IPS-NIHi11 (cell line): ENCODE measurements at regions not wholly inside any gene's neighbourhood (a gene's known extent, or its start where the extent isn't known, plus 50 kb on each side); places are given as distances from the start of the nearest gene placed in this dataset.
A peak's percentile ranks its signal among the peaks of the same experiment; 100 is the strongest.
"Not testable (repeated sequence)": the region's sequence is repeated elsewhere in the genome, so short reads cannot be mapped to it uniquely, and the experiment has no call there.

ENCODE experiments used
- DNase-seq: peaks from one replicate; pipeline ENCODE4 v3.0.0; 2012; ENCODE audit warnings: mixed read lengths, low spot score

DNA sequence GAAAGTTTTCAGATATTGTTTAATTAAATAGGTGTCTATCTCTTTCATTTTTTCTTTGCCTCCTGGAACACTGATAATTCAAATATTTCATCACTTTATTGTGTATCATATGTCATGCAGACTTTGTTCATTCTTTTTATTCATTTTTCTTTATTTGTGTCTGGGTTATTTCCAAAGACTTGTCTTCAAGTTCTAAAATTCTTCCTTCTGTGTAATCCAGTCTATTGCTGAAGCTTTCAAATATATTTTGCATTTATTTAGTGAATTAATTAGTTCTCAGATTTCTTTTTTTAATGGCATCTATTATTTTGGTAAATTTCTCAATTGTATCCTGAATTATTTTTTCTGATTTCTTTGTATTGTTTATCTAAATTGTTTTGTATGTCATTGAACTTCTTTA is 70.1 kb downstream of the ZNF330 start:
- DNase-seq: no peak

DNA sequence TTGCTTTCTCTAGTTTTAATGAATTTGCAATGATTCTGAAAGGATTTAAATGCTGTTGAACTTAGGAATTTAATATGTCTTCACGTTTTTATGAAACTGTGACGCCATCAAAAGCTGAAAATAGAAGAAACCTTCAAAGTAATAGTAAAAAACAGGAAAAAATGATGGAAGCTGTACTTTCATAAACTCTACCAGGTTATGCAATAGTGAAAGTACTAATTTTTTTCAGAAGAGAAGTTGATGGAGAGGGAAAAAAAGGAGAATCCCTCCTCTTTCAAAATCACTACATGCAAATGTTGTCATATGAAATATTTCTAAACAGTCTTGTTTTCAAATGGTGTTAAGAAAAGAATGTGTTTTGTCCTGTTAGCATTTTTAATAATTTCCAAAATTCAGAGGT is 73.6 kb downstream of the ZNF330 start:
- no peak for DNase-seq

DNA sequence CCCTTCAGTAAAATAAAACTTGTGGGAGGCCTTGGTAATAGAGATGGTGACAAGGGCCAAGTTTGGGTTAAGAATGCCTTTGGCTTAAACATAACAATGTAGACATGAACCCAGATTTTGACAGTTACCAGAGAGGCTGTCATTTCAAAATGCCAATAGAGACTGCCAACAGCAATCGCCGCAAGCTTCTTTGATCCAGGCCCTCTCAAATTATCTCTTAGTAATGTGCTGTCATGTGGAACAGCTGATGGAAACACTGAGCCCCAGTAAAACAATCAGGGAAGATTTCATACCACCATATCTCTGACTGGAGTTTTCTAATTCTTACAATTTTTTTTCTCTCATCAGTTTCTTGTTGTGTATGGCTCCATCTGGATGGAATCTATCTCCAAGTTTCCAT is 80.5 kb downstream of the ZNF330 start:
- no peak for DNase-seq

DNA sequence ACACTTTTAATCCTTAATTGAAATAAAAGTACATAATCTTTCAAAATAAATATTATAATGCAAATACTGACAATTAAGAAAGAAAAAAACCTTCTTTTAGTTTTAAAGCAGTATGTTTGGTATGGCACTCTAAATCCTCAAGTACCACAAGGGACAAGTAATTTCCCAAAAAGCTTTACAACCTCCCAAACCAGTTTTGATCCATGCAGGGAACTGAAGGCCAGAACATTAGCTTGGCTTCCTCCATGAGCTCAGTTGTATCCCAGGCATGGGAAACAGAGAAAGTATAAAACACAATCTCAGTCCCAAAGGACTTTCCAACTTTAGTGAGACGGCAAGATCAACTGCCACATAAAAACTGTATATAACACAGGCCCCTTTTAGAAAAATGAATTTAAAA is 82.2 kb downstream of the ZNF330 start:
- no peak for DNase-seq

DNA sequence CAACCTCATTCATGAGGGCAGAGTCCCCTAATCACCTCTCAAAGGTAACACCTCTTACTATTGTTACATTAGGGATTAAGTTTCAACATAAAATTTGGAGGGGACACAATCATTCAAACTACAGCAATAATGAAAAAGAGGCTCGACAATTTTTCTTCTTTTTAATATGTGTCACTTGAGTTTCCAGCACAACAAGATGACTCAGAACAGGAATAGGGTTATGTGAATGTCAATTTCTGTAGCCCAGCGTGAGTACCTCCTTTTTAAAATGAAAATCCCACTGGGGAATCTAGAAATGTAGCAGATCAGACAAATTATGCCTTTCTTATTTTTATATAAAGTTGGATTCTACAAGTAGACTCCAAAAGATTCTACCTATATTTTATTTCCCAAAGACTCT is 83.7 kb downstream of the ZNF330 start:
- DNase-seq: no peak

DNA sequence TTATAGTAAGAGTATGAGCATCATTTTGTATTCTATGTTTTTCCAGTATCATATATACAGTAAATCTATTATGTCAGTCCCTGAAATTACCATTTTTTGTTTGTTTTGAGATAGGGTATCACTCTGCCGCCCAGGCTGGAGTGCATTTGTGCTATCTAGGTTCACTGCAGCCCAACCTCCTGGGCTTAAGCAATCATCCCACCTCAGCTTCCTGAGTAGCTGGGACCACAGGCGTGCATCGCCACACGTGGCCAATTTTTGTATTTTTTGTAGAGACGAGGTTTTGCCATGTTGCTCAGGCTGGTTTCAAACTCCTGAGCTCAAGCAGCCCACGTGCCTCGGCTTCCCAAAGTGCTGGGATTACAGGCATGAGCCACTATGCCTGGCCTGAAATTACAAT is 85.6 kb downstream of the ZNF330 start:
- no peak for DNase-seq

DNA sequence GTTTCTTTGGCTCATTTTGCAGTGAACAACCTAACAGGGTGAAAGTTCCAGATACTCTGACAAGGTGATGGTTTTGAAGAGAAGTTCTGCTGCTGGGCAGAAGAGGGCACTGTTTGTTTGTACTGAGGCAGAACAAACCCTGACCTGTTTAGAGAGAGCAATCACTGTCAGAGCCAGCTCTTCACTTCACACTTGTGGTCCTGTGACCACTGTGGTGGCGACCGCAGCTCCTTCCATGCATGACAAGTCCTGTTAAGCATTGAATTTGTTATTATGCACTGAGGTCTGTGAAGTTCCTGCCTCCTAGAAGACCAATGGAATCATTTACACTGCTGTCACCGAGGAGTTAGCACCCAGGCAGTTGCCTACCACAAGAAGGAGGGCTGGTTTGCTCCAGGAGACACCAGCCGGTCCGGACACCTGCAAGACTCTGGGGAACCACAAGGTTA is 86.6 kb downstream of the ZNF330 start:
- DNase-seq: peak; percentile 71

DNA sequence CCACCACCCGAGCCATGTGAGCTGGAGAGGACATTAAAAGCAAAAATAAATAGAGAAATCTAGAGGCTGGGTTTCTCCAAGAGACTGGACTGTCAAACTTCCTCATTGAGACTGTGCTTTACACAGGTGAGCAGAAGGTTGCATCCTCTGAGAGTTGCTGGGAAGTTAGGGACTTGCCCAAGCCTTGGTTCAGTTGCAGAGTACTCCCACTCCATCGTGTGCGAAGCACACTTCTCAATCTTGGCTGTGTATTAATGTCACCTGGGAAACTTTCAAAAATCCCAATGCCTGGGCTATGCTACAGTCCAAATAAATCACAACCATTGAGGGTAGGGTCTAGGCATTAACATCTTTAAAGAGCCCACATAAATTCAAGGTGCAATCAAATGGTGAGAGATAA is 89.2 kb downstream of the ZNF330 start:
- DNase-seq: no peak

DNA sequence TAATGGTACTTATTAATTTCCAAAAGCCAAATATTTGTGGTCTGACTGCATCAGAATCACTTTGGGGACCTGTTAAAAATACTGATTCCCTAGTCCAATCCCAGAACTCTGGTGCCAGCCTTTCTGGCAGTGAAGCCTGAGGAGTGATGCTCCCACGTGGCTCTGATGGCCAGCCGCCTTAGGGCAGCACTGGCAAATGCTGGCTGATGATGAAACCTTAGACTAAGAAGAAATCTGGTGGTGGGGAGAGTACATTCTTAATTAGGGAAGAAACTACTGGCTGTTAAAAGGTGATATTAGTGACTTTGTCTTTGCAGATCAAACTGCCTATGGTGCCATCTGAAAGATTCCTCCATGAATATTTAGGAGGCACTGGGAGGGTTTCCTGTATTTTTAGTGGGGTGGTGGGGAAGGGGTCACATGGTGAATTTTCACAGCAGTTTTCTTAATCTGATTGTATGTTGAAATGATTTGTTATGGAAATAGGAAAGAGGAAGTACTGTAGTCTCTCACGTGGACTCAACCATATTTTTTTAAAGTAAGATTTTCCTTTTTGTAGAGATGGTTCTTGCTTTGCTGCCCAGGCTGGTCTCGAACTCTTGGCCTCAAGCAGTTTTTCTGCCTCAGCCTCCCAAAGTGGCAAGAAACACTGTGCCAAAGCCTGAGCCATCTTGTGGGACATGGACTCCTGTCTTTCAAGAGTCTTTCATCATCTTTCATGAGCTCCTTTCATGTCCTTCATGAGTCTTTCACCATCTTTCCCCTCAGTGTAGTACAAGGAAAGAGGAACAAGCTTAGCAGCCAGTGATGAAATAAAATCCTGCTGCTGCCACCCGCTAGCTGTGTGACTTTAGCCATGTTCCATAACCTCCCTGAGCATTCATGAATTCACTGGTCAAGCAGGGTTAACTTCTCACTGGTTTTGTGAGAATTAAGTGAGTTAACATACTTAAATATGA is 90.8 kb downstream of the ZNF330 start:
- no peak for DNase-seq

DNA sequence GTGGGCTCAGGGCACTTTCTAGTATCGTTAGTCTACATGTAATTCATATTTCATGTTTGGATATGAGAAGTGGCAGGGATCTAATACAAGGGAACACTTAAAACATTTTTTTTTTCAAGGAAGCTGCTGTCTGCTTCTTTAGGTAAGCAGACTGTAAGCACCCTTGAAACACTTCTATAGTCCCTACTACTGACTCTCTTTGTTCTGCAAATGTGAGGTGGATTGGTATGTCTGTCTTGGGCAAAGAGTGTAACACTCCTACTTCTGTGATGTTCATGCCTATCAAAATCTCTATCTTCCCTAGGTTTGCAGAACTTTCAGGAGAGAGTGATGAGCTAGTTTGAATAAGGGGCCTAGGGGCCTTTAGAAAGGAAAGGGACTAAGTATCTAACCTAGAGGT is 93.9 kb downstream of the ZNF330 start:
- peak; percentile 10 for DNase-seq

DNA sequence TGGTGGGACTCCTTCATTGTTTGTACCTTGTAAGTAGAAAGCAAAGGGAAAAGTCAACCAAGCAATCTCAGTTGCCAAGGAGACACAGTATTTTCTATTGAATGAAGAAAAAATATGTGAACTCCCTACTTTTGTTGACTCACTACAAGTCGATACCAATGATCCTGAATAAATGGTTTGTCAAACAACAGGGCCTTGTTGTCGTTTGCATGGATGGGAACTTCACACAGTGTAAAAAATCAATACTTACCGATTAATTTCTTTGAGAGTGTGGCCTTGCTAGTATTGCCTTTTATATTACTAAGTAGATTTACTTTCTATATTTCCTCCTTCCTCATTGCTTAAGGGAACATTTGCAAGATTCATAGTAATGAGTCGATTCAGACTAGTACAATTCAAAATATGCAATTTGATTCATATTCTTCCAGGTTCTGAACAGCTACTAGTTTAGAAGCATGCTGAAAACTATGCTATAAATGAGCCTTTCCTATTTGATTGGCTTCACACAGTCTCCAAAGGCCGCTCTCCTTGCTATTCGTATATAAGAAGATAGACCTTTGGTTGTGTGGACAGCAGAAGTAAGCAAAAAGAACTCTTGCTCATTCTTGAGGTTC is 108.0 kb downstream of the ZNF330 start:
- no peak for DNase-seq

DNA sequence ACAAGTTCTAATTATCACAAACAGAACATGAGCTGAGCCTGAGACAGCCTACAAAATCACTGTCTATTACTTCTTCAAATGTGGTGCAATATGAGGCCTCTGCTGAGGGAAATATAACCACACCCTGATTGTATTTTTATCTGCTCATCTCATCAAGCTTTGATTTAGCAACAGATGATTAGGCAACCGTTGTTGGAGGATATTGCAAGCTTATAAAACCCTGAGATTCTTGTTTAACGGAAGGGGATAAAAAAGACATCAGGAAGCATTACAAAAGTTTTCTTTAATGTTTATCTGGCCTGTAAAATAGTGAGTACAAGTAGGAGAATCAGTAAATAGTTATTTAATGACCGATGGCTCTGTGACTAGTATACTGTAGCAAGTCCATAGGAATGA is 108.5 kb downstream of the ZNF330 start:
- DNase-seq: no peak

DNA sequence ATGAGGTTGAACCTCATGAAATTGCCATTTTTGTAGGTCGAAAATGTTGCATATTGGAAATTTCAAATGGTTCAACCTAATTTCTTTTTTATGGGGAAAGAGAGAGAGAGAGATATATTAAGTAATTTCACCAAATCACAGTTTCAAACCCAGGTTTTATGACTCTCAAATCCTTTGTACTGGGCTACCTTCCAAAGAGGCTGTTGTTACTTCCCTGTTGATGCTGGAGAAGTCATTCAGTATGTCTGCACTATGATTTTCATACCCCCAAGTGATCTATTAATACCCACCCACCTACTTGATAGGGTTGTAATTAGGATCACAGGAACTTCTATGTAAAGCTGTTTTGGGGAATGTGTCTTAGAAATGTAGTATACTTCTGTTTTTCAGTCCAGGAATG is 109.9 kb downstream of the ZNF330 start:
- no peak for DNase-seq

DNA sequence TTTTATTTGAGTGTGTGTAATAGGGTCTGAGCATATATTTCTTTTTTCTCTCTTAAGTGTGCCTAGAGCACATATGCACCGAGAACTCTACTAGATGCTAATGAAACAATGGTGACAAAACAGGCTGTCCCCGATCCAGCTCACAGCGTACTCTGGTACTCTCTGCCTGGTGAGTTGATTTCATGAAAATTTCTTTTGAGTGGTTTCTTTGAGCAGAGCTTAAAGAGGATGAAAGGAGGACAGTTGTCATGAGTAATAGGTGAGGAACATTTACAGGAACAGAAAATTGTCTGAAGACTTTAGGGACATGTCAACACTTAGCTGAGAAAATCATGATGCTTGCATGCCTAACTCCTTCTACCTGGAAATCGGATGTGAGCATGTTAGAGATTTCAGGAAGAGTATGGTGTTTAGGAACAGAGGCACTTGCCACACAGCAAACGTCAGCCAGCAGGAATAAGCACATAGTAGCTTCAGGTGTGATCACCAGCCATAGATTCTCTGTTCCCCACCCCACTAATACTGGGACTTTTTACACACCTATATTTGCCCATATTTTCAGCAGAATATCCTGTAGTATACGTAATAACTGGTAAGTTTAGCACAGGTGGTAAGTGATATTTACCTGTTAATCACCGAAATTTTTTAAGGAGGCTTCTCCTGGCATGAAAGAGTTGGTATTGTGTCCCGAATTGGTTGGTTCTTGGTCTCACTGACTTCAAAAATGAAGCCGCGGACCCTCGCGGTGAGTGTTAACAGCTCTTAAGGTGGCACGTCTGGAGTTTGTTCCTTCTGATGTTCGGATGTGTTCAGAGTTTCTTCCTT is 111.1 kb downstream of the ZNF330 start:
- DNase-seq: no peak

DNA sequence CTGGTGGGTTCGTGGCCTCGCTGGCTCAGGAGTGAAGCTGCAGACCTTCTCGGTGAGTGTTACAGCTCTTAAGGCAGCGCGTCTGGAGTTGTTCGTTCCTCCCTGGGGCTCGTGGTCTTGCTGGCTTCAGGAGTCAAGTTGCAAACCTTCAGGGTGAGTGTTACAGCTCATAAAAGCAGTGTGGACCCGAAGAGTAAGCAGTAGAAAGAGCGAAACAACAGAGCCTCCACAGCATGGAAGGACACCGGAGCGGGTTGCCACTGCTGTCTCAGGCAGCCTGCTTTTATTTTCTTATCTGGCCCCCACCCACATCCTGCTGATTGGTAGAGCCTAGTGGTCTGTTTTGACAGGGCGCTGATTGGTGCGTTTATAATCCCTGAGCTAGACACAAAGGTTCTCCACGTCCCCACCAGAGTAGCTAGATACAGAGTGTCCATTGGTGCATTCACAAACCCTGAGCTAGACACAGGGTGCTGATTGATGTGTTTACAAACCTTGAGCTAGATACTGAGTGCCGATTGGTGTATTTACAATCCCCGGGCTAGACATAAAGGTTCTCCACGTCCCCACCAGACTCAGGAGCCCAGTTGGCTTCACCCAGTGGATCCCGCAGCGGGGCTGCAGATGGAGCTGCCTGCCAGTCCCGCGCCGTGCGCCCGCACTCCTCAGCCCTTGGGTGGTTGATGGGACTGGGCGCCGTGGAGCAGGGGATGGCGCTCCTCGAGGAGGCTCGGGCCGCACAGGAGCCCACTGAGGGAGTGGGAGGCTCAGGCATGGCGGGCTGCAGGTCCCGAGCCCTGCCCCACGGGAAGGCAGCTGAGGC is 111.9 kb downstream of the ZNF330 start:
- DNase-seq: not testable (repeated sequence)

DNA sequence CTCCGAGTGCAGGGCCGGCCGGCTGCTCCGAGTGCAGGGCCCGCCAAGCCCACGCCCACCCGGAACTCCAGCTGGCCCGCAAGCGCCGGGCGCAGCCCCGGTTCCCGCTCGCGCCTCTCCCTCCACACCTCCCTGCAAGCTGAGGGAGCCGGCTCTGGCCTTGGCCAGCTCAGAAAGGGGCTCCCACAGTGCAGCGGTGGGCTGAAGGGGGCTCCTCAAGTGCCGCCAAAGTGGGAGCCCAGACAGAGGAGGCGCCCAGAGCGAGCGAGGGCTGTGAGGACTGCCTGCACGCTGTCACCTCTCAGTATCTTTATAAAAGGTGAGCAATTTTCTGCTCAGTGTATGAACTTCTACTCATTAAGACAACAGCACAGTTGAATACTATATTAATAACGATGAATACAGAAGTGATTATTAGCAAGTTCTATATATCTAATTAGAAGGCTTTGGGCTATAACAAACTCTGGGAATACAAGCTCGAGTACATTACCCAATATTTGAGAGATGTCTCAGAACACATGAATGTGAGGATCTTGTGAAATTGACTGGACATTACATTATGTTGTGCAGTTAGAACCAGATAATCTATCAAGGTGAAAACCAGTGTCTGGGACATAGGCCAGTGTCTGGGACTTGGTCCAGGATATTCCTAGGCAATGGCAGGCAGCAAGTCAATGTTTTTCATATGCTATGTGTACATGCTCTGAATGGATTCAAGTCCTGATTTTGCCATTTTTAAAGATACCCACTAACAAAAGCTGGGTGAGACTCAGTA is 112.9 kb downstream of the ZNF330 start:
- DNase-seq: not testable (repeated sequence)

DNA sequence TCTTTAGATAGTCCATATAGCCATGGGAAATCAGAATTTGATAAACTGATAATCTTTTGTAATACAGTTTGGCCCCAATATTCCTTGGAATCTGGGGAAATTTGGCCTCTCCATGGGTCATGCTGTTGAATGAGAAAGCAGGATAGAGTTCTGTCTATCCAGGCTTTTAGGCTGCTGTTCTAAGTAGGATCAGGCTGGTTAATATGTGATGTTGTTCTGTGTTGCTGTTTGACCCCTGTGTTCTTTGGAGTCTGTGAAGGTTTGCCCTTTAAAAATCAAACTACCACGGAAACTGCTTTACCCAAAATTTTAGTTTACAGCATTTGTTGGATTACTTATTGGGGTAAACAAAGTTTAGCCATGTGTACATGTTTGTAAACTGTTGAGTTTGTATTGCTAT is 114.5 kb downstream of the ZNF330 start:
- no peak for DNase-seq

DNA sequence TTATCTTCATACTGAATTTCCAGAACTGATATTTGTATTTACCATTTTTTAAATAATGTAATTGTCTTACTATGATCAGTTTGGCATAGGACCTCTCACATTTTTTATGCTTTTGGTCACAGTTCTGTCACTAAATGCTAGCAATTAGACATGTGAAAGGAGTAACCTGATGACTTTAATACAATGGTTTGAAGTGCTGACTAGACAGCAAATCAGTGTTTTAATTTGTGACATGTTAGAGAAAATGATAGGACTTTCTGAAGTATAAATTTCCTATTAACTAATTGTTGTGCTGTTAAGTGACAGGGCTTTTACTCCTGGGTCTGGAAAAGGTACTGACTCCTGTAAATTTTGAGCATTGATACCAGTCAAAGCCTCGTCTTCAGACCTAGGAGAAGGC is 117.5 kb downstream of the ZNF330 start:
- DNase-seq: no peak

DNA sequence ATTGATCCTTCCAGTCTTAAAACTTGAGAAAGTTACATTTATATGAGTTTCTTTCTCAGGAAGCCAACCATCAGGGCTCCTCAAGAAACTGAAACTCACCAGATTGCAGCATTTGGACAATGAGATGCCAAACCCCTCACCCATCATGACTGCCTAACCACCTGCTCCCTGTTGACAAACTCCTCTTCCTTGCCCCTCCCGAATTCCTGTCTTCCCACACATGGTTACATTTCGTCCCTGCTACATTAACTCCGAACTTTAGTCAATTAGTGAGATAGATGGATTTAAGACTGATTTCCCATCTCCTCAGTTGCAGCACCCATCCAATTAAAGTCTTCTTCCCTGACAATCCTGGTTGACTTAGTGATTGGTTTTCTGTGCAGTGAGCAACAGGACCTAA is 118.7 kb downstream of the ZNF330 start:
- no peak for DNase-seq

DNA sequence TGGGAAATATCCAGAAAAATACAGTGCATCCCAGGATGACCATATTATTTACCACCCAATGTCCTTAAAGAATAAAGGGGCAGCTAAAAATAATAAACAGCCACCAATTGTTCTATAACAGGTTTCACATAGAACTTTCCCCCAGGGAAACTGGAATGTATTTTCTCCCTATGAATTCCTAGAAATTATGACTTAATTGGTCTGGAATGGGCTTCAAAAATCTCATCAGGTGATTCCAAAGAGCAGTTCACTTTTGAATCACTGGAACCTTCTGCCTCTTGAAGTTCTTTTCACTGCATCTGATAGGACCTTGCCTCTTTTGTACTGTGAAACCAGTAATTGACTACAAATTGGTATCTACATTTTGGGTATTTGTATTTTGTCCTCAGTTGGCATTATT is 119.3 kb downstream of the ZNF330 start:
- DNase-seq: no peak

DNA sequence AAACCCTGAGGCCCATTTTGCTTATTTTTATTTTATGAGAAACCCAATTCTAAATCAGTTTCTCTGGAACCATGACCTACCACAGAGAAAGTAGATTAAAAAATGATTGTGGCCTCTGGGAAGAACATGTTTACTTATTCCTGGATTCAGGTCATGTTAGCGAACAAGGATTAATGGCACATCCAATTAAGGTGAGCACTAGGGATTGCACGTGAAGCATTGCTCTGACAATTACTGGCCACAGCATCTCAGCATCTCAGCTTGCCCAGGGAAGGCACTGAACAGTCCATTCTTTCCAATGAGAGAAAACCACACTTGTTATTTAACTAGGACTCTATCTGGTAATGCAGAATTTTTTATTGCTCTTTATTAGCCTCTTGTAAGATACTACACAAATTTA is 119.8 kb downstream of the ZNF330 start:
- no peak for DNase-seq
